ENCODE measurements at regions not wholly inside any gene's neighbourhood (a gene's known extent, or its start where the extent isn't known, plus 50 kb on each side); places are given as distances from the start of the nearest gene placed in this dataset.

GRCh38 chr4:128596853-128597252 is 212.6 kb upstream of the JADE1 start:
- TF ChIP-seq CTCF (IDR thresholded peaks at IDR 0.05) (no peak), POLR2AphosphoS5 (IDR thresholded peaks at IDR 0.05; ENCODE audit: low read depth, low read length) (no peak), REST (IDR thresholded peaks at IDR 0.05; ENCODE audit: insufficient read depth in 1 of 2, low read depth in 2 of 2, low read length in 1 of 2) (no peak), SIN3A (IDR thresholded peaks at IDR 0.05; ENCODE audit: borderline replicate concordance, insufficient read depth, low read depth, low read length) (no peak)
